Colonic mucosa (tissue), 4 donors: ENCODE measurements at regions not wholly inside any gene's neighbourhood (a gene's known extent, or its start where the extent isn't known, plus 50 kb on each side); places are given as distances from the start of the nearest gene placed in this dataset.

Experiments used
- DNase-seq: peaks from one replicate; pipeline ENCODE4 v3.0.0-alpha.2; 2020
- H3K27ac ChIP-seq: fragments of 200-600 bp; one replicate; pipeline ENCODE4 v1.8.0; 2021
- H3K27me3 ChIP-seq: fragments of 200-600 bp; one replicate; pipeline ENCODE4 v1.8.0; 2021
- H3K36me3 ChIP-seq: fragments of 200-600 bp; one replicate; pipeline ENCODE4 v1.8.0; 2021
- H3K4me1 ChIP-seq: fragments of 200-600 bp; one replicate; pipeline ENCODE4 v1.8.0; 2021; ENCODE audit warnings: mild to moderate bottlenecking
- H3K4me3 ChIP-seq: fragments of 200-600 bp; one replicate; pipeline ENCODE4 v1.8.0; 2021
- H3K9ac ChIP-seq, 2 donors: one replicate each; pipeline ENCODE4 v1.7.0; 2013; ENCODE audit warnings: control low read depth in 2 of 2, low read depth in 2 of 2, low read length in 2 of 2
- H3K9me3 ChIP-seq: fragments of 200-600 bp; one replicate; pipeline ENCODE4 v1.8.0; 2021
- CTCF ChIP-seq: fragments of 200-600 bp; IDR thresholded peaks from one replicate; pipeline ENCODE4 v1.8.0; 2022; ENCODE audit warnings: antibody characterized with exemption, mild to moderate bottlenecking
- intact Hi-C: fragments of 100-400 bp; cut with DNase I; formaldehyde crosslinking; loops from one replicate; pipeline ENCODE4 v1.14.1; 2022
- donor health status: healthy.
- donor health status: DM: no; HTN: no; CAD: no.
- donor health status: DM: no; HTN: no; CAD: no.

- Histone ChIP-seq H3K9ac (no peak overlapping the region), H3K27me3 (no peaks in the 10 kb centered on the region), H3K27ac (no peak overlapping the region), H3K4me3 (no peak overlapping the region), H3K36me3 (no peaks in the 10 kb centered on the region), H3K4me1 (no peaks in the 10 kb centered on the region), H3K9me3 (no peaks in the 10 kb centered on the region)
- DNase-seq, result no peak
- no peak for TF ChIP-seq CTCF
- intact Hi-C loops, result no loop called here
Measured at GRCh38 chr6:66361886-66362285, 654.9 kb upstream of the EYS start.

GRCh38 chr6:66357781-66358180, 650.8 kb upstream of the EYS start:
- Histone ChIP-seq H3K27ac (no peak overlapping the region), H3K36me3 (no peaks in the 10 kb centered on the region), H3K4me1 (no peaks in the 10 kb centered on the region), H3K9me3 (no peaks in the 10 kb centered on the region), H3K27me3 (no peaks in the 10 kb centered on the region), H3K9ac (no peak overlapping the region), H3K4me3 (no peak overlapping the region)
- intact Hi-C loops, result no loop called here
- DNase-seq, result no peak
- TF ChIP-seq CTCF, result no peak

GRCh38 chr6:66355471-66355870, 648.4 kb upstream of the EYS start:
- intact Hi-C loops, result no loop called here
- no peak for TF ChIP-seq CTCF
- no peaks in the 10 kb centered on the region for H3K4me1 ChIP-seq

GRCh38 chr6:66344796-66345195, 637.8 kb upstream of the EYS start:
- Histone ChIP-seq H3K9ac (no peak overlapping the region), H3K9me3 (no peaks in the 10 kb centered on the region), H3K27me3 (no peaks in the 10 kb centered on the region), H3K36me3 (no peaks in the 10 kb centered on the region), H3K4me1 (no peaks in the 10 kb centered on the region), H3K27ac (no peak overlapping the region), H3K4me3 (no peak overlapping the region)
- no peak for TF ChIP-seq CTCF
- intact Hi-C loops, result no loop called here
- DNase-seq, result no peak

More at GRCh38 chr6:66355471-66355870, 648.4 kb upstream of the EYS start:
- Histone ChIP-seq H3K27ac (no peak overlapping the region), H3K4me3 (no peak overlapping the region), H3K36me3 (no peaks in the 10 kb centered on the region), H3K9me3 (no peaks in the 10 kb centered on the region), H3K9ac (no peak overlapping the region), H3K27me3 (no peaks in the 10 kb centered on the region)
- DNase-seq, result no peak

GRCh38 chr6:66340736-66341135, 633.7 kb upstream of the EYS start:
- Histone ChIP-seq H3K9me3 (no peaks in the 10 kb centered on the region), H3K4me1 (no peaks in the 10 kb centered on the region), H3K27ac (no peak overlapping the region), H3K9ac (no peak overlapping the region), H3K27me3 (no peaks in the 10 kb centered on the region), H3K4me3 (no peak overlapping the region), H3K36me3 (no peaks in the 10 kb centered on the region)
- TF ChIP-seq CTCF, result no peak
- intact Hi-C loops, result no loop called here
- no peak for DNase-seq

- H3K36me3 ChIP-seq, result no peaks in the 10 kb centered on the region
- DNase-seq, result no peak
- no peak for TF ChIP-seq CTCF
- H3K4me1 ChIP-seq, result no peaks in the 10 kb centered on the region
- no peak overlapping the region for H3K27ac ChIP-seq
- H3K4me3 ChIP-seq, result no peak overlapping the region
- H3K9me3 ChIP-seq, result no peaks in the 10 kb centered on the region
- intact Hi-C loops, result no loop called here
- no peak overlapping the region for H3K9ac ChIP-seq
- no peaks in the 10 kb centered on the region for H3K27me3 ChIP-seq
Measured at GRCh38 chr6:66336176-66336575, 629.1 kb upstream of the EYS start.
